Heart right ventricle (tissue), 16 donors: ENCODE measurements at regions not wholly inside any gene's neighbourhood (a gene's known extent, or its start where the extent isn't known, plus 50 kb on each side); places are given as distances from the start of the nearest gene placed in this dataset.

ENCODE experiments used
- ATAC-seq, 8 donors: fragments of 200-7000 bp; cut with Tn5 transposase; one replicate each; pipeline ENCODE4 v1.9.1; 2020; ENCODE audit warnings: mild to moderate bottlenecking in 8 of 8, moderate library complexity in 8 of 8, moderate number of reproducible peaks in 1 of 8
- DNase-seq, 2 donors: peaks; one replicate each; pipeline ENCODE4 v3.0.0-alpha.2; 2020
- H3K27ac ChIP-seq, 10 donors: fragments of 200-600 bp; sonication (generic) in 2 of 10; one replicate each; pipeline versions ENCODE4 v1.5.0 to v1.8.0; 2020 to 2022; ENCODE audit warnings: mild to moderate bottlenecking in 3 of 10
- H3K27me3 ChIP-seq, 7 donors: fragments of 200-600 bp; one replicate each; pipeline ENCODE4 v1.8.0; 2021 to 2022; ENCODE audit warnings: mild to moderate bottlenecking in 2 of 7
- H3K36me3 ChIP-seq, 9 donors: fragments of 200-600 bp; sonication (generic) in 1 of 9; one replicate each; pipeline versions ENCODE4 v1.5.0 to v1.8.0; 2020 to 2022; ENCODE audit warnings: mild to moderate bottlenecking in 2 of 9
- H3K4me1 ChIP-seq, 9 donors: fragments of 200-600 bp; sonication (generic) in 1 of 9; one replicate each; pipeline versions ENCODE4 v1.5.0 to v1.8.0; 2020 to 2022; ENCODE audit warnings: mild to moderate bottlenecking in 4 of 9
- H3K4me3 ChIP-seq, 10 donors: fragments of 200-600 bp; sonication (generic) in 2 of 10; one replicate each; pipeline versions ENCODE4 v1.5.0 to v1.8.0; 2020 to 2022; ENCODE audit warnings: mild to moderate bottlenecking in 7 of 10, moderate library complexity in 2 of 10
- H3K9me3 ChIP-seq, 11 donors: fragments of 200-600 bp in 10 of 11; sonication (generic) in 2 of 11; one replicate each; pipeline versions ENCODE4 v1.5.0 to v1.8.0; 2013 to 2022; ENCODE audit warnings: mild to moderate bottlenecking in 2 of 11, control low read depth in 1 of 11, moderate library complexity in 1 of 11
- CTCF ChIP-seq, 9 donors: fragments of 200-600 bp; sonication (generic) in 2 of 9; IDR thresholded peaks; one replicate each; pipeline versions ENCODE4 v1.5.0 to v1.8.0; 2021 to 2022; ENCODE audit warnings: antibody characterized with exemption in 9 of 9, mild to moderate bottlenecking in 5 of 9, moderate library complexity in 1 of 9
- WGBS, 2 donors: extraction: QIAGEN DNeasy Blood & Tissue Kit; methylation state at CpG; one replicate each; pipeline ENCODE4 v1.1.7; 2013; ENCODE audit warnings: inconsistent platforms in 1 of 2; 5-methylcytosine and 5-hydroxymethylcytosine counted together
- intact Hi-C, 10 donors: fragments of 100-400 bp; cut with DNase I; formaldehyde crosslinking; loops; one replicate each; pipeline versions ENCODE4 v1.11.1 to v1.14.2; 2022
- donor health status: Arrhythmogenic right ventricular cardiomyopathy.
- donor health status: ischemic (EF 13 %, LVEDD 7.1; RV severe dilation, severe dysfunction).
- donor health status: healthy with polysubstance abuse.
- donor health status: DM: no; HTN: yes; CAD: no.
- donor health status: DM: no; HTN: no; CAD: no.
- donor health status: ischemic (EF 25% LVEDD 6.9; RV normal size, moderate dysfunction).
- donor health status: ischemic (EF 25% LVEDD 5.7; RV mildly dilated, moderate dysfunction).
- donor health status: healthy.
- donor health status: DM: yes; HTN: yes; CAD: no.
- donor health status: Ischemic cardiomyopathy.
- donor health status: ischemic (EF 35%, LVEDD 5.7; RV mildly dilated, moderate dysfunction).
- donor health status: nonischemic (EF 11% LVEDD 7.7; RV severe dilation, severe dysfunction).
- donor health status: DM: yes; HTN: yes; CAD: no.
- donor health status: PGD.
- donor health status: ischemic (EF 29% LVEDD 5.4; RV normal size, mild dysfunction).
- donor health status: nonischemic (EF 23%, LVEDD 6.1; RV moderate dilation, normal function).

DNA sequence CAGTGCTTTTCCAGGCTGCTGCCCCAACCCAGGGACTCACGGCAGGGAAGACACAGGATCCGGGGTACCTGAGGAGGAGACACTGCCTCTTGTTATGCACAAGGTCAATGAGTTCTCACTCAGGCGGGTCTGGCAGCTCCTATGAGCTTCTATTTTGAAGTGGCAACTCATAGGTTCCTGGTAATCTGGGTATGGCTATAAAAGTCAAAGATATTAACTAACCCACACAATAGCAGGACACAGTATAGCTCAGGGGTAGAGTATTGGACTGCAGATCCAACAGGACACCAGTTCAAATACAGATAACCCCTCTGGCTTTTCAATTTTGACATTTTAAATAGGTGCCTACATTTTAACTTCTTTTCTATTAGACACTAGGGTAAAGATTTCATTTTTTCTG, 130.3 kb upstream of the ZNF746 start:
- intact Hi-C loops: loop anchor here in 3 of 10 donors (10.0 kb wide), 2 partner anchors 87 to 363 kb away; partner anchors contain the start of gene ZNF783 (in 1 of the 3)
- Histone ChIP-seq H3K9me3 (no peaks in the 10 kb centered on the region), H3K27me3 (peaks cover 0 to 5% (median 0%) of the 10 kb centered on the region in 7 donors), H3K4me3 (no peak overlapping the region), H3K27ac (no peak overlapping the region), H3K4me1 (peaks cover 1 to 19% (median 9%) of the 10 kb centered on the region in 9 donors), H3K36me3 (no peaks in the 10 kb centered on the region)
- TF ChIP-seq CTCF (IDR thresholded peaks at IDR 0.05): no peak
- DNase-seq: no peak
- no peak for ATAC-seq
- WGBS, 2 donors: 45 to 61% methylated on average over 3 of the region's 3 CpGs

DNA sequence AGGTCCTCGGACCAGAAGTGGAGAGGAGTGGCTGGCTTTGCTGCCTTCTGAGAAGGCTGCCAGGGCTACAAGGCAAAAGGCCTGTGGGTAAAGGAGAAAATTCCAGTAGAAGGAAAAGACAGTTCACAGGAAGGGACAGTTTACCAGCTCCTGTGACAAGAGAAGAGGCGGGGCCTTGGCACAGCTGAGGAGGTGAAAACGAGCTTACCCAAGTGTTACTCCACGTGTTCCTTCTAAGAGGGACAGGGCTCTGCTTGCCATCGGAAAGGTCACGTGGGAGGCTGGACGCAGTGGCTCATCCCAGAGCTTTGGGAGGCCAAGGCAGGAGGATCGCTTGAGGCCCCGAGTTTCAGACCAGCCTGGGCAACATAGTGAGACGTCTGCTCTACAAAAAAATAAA, 129.4 kb upstream of the ZNF746 start:
- H3K27me3 ChIP-seq: peaks cover 0 to 4% (median 0%) of the 10 kb centered on the region in 7 donors
- no peak overlapping the region for H3K4me3 ChIP-seq
- intact Hi-C loops: loop anchor here in 3 of 10 donors (10.0 kb wide), 2 partner anchors 88 to 362 kb away; partner anchors contain the start of gene ZNF783 (in 1 of the 3)
- no peak for DNase-seq
- ATAC-seq: no peak
- no peaks in the 10 kb centered on the region for H3K9me3 ChIP-seq
- H3K36me3 ChIP-seq: no peaks in the 10 kb centered on the region
- peaks cover 5 to 29% (median 18%) of the 10 kb centered on the region in 9 donors for H3K4me1 ChIP-seq
- H3K27ac ChIP-seq: no peak overlapping the region
- TF ChIP-seq CTCF (IDR thresholded peaks at IDR 0.05): no peak
- WGBS, 2 donors: 78 to 79% methylated on average over 10 of the region's 10 CpGs

- no peak overlapping the region for H3K27ac ChIP-seq
- WGBS, 2 donors: 55 to 59% methylated on average over 7 of the region's 7 CpGs
- H3K36me3 ChIP-seq: peaks cover 0 to 9% (median 2%) of the 10 kb centered on the region in 9 donors
- peaks cover 5 to 37% (median 21%) of the 10 kb centered on the region in 9 donors for H3K4me1 ChIP-seq
- no peaks in the 10 kb centered on the region for H3K27me3 ChIP-seq
- intact Hi-C loops: loop anchor here in 3 of 10 donors (10.0 kb wide), 2 partner anchors 89 to 361 kb away; partner anchors contain the start of gene ZNF783 (in 1 of the 3)
- H3K9me3 ChIP-seq: no peaks in the 10 kb centered on the region
- ATAC-seq: no peak
- DNase-seq: no peak
- TF ChIP-seq CTCF (IDR thresholded peaks at IDR 0.05): no peak
- peak overlapping the region in 1 of 10 donors; percentile 97 for H3K4me3 ChIP-seq
These were observed 128.4 kb upstream of the ZNF746 start for GRCh38 chr7:149625947-149626392.

DNA sequence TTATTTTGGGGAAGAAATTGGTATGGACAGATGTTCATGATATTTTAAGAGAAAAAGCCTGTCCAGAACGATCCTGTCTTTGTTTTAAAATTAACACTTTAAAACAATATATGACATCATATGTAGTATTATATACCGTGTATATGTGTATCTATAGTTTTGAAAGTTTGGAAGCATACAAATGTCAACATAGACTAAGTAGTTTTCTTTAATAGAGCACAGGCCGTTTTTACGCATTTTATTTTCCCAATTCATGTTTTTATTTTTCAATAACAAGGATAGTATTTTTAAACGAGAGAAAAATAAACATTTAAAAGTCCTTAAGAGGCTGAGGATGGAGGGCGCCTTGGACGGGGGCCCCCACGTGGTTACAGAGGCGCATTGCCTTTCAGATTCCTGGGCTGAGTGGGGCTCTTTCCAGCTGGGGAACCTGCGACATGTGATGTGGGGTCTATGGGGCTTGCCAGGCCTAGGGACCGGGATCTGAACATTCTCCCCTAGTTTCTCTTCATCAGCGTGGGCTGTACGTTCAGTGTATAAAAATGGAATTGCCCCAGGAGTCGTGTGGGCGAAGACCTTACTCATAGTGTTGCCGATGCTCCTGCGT, 127.8 kb upstream of the ZNF746 start:
- intact Hi-C loops: loop anchor here in 3 of 10 donors (10.0 kb wide), 2 partner anchors 89 to 361 kb away; partner anchors contain the start of gene ZNF783 (in 1 of the 3)
- WGBS, 2 donors: 32 to 33% methylated on average over 17 of the region's 17 CpGs
- ATAC-seq: peak in 6 of 8 donors; percentile 23 to 52 (median 41)
- peak overlapping the region in 8 of 10 donors; percentile 84 to 95 (median 93) for H3K27ac ChIP-seq
- no peaks in the 10 kb centered on the region for H3K9me3 ChIP-seq
- no peaks in the 10 kb centered on the region for H3K27me3 ChIP-seq
- DNase-seq: peak; percentile 58 to 59
- peak overlapping the region in 9 of 10 donors; percentile 60 to 98 (median 95) for H3K4me3 ChIP-seq
- peaks cover 0 to 14% (median 7%) of the 10 kb centered on the region in 9 donors for H3K36me3 ChIP-seq
- H3K4me1 ChIP-seq: peaks cover 5 to 37% (median 21%) of the 10 kb centered on the region in 9 donors
- peak; percentile 35 to 80 (median 70) for TF ChIP-seq CTCF (IDR thresholded peaks at IDR 0.05)
